NCI-H82 (cell line): ENCODE measurements at regions not wholly inside any gene's neighbourhood (a gene's known extent, or its start where the extent isn't known, plus 50 kb on each side); places are given as distances from the start of the nearest gene placed in this dataset.

Experiments used
- DNase-seq: peaks from one replicate; lab custom pipeline; 2025; lab: John Stamatoyannopoulos, UW

DNA sequence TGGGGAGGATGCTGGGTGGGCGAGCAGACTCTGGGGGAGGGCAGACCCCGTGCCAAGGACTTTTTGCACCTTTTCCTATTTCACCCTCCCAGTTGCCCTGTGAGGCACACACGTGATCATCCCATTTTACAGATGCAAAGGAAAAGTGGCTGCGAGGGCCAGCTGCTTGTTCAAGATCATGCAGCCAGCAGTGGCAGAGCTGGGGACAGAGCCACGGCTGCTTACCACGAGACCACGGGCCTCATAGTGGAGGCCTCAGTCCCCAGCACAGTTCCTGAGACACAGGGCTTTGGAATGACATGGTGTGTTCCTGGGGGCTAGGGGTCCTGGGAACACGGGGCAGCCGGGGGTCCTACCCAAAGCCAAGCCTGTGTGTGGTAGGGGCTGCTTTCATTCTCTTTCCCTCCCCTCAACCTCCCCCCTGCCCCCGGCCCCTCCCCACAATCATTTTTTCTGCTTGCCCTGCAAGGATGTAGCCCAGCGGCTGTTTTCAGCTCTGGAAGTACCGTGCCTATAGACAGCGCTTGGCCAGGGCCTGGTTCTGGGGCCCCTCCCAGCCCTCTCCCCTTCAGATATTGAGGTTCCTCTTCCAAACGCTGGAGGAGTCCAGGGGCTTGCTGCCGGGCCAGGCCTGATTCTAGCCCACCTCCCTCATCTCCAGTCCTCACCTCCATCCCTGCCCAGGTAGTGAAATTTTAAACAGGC, 58.5 kb upstream of the IER5L start:
- no peak for DNase-seq

GRCh38 chr9:129235931-129236331, 57.9 kb upstream of the IER5L start:
- no peak for DNase-seq

- DNase-seq, result no peak
Measured at GRCh38 chr9:129235041-129235930, 57.2 kb upstream of the IER5L start.

DNA sequence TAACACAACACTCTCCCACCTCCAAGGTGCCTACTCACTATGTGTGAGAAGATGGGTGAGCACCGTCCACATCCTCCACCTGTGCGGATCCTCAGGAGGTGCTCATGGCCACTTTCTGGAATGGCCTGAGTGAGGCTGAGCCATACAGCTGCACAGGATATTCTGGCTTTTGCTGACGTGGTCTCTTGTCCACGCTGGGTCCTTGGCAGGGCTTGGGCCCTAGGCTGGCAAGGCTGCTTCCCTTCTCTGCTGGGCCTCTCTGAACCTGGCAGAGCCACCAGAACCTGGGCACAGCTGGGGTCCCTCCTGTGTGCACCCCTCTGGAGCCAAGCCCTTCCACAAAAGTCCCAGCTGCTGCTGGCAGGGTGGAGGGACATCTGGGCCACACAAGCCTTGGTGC, 56.4 kb upstream of the IER5L start:
- DNase-seq, result no peak

DNA sequence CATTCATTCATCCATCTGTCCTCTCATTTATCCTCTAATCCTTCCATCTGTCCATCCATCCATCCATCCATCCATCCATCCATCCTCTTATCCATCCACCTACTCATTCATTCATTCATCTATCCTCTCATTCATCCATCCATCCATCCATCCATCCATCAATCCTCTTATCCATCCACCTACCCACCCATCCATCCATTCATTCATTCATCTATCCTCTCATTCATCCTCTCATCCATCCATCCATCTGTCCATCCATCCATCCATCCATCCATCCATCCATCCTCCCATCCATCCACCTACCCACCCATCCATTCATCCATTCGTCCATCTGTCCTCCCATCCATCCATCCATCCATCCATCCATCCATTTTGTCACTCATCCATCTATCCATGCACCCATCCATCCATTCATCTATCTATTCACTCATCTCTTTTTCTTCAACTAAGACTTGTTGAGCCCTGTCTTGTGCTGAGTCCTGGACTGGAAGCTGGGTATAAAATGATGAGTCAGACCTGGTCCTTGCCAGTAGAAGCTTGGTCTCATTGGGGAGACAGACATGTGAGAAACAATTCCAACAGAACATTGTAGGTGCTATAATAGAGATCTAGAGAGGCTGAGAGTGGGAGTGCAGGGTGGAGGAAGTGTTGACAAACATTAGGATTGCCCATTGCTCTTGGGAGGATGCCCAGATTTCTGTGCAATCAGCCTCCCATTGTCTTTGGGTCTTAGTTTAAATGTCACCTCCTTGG, 55.0 kb upstream of the IER5L start:
- DNase-seq, result no peak

GRCh38 chr9:129231759-129232158, 53.7 kb upstream of the IER5L start:
- no peak for DNase-seq

- DNase-seq, result no peak
Measured at GRCh38 chr9:129231022-129231739, 53.1 kb upstream of the IER5L start.

DNA sequence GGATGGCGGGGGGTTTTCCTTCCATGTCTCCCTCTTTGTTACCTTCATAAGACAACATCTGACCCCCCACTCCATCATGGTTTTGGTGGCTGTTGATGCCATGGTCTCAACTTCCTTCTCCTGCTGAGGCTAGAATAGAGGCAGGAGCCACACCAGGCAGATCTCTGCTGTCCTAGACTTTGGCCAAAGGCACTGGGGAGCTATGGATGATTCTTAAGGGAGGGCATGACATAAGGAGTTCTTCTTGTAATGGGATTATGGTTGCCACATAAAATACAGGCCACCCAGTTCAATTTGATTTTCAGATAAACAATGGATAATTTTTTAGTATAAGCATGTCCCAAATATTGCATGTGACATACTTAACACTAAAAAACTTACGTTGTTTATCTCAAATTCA, 52.2 kb upstream of the IER5L start:
- no peak for DNase-seq
